22Rv1 (cell line): ENCODE measurements at regions not wholly inside any gene's neighbourhood (a gene's known extent, or its start where the extent isn't known, plus 50 kb on each side); places are given as distances from the start of the nearest gene placed in this dataset.

Experiments used
- CTCF ChIP-seq: fragments of 450-650 bp; IDR thresholded peaks from 2 replicates; pipeline ENCODE4 v1.5.1; 2017; ENCODE audit warnings: mild to moderate bottlenecking
- ZFX ChIP-seq: fragments of 450-650 bp; IDR thresholded peaks from 2 replicates; pipeline ENCODE4 v1.6.1; 2017; ENCODE audit warnings: antibody characterized with exemption, borderline replicate concordance

GRCh38 chr6:2403546-2403945 is 158.1 kb upstream of the GMDS start:
- TF ChIP-seq CTCF (no peak), ZFX (no peak)
